ENCODE measurements at regions not wholly inside any gene's neighbourhood (a gene's known extent, or its start where the extent isn't known, plus 50 kb on each side); places are given as distances from the start of the nearest gene placed in this dataset.

DNA sequence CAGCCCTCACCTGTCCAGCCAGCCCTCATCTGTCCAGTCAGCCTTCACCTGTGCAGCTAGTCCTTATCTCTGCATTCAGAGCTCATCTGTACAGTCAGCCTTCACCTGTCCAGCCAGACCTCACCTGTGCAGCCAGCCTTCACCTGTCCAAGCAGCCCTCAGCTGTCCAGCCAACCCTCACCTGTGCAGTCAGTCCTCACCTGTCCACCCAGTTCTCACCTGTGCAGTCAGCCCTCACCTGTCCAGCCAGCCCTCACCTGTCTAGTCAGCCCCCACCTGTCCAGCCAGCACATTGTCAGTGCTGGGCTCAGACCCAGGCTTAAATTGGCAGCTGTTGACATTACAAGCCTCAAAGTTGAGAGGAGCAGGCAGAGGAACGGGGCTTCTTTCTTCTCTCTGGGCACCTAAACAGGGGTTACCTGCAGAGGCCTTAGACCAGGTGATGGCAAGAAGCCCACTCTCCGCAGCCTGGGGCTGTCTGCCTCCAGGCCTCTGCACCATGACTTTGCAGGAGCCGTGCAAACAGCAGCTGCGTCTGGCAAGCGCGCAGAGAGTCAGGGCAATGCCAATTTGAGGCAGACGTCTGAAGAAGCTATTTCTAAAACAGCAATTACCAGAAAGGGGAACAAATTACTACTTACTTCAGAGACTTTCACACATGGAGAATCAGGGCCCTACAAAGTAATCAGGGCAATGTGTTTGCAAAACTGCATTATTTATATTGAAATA, 506.1 kb downstream of the NPHP4 start:
- no peaks in the 10 kb centered on the region for H3K9me3 ChIP-seq
- 76 to 84% (median 81%) methylated on average over 7 of the region's 7 CpGs for WGBS, 5 donors
- H3K4me1 ChIP-seq, result no peaks in the 10 kb centered on the region
- DNase-seq, result no peak
- no peaks in the 10 kb centered on the region for H3K36me3 ChIP-seq
- no peak for TF ChIP-seq EP300 (IDR thresholded peaks at IDR 0.05)
- TF ChIP-seq, protein P1, sequence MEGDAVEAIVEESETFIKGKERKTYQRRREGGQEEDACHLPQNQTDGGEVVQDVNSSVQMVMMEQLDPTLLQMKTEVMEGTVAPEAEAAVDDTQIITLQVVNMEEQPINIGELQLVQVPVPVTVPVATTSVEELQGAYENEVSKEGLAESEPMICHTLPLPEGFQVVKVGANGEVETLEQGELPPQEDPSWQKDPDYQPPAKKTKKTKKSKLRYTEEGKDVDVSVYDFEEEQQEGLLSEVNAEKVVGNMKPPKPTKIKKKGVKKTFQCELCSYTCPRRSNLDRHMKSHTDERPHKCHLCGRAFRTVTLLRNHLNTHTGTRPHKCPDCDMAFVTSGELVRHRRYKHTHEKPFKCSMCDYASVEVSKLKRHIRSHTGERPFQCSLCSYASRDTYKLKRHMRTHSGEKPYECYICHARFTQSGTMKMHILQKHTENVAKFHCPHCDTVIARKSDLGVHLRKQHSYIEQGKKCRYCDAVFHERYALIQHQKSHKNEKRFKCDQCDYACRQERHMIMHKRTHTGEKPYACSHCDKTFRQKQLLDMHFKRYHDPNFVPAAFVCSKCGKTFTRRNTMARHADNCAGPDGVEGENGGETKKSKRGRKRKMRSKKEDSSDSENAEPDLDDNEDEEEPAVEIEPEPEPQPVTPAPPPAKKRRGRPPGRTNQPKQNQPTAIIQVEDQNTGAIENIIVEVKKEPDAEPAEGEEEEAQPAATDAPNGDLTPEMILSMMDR (IDR thresholded peaks at IDR 0.05), result no peak
- no peak for TF ChIP-seq POLR2AphosphoS5 (IDR thresholded peaks at IDR 0.05)
- no peak for TF ChIP-seq POLR2A (IDR thresholded peaks at IDR 0.05)
- intact Hi-C loops (cut with DNase I; ENCODE audit: low total_unique reads), result no loop called here
- no peak overlapping the region for H3K27ac ChIP-seq
- no peak overlapping the region for H3K4me3 ChIP-seq
- peaks cover 3 to 74% (median 5%) of the 10 kb centered on the region in 3 donors for H3K27me3 ChIP-seq

GRCh38 chr1:5485436-5485835, 506.8 kb downstream of the NPHP4 start:
- WGBS, 5 donors, result 46 to 65% (median 62%) methylated on average over 2 of the region's 2 CpGs
- peaks cover 3 to 73% (median 5%) of the 10 kb centered on the region in 3 donors for H3K27me3 ChIP-seq
- intact Hi-C loops (cut with DNase I; ENCODE audit: low total_unique reads), result no loop called here
- no peaks in the 10 kb centered on the region for H3K4me1 ChIP-seq
- no peak overlapping the region for H3K4me3 ChIP-seq
- no peaks in the 10 kb centered on the region for H3K36me3 ChIP-seq
- no peak for DNase-seq
- TF ChIP-seq POLR2A (IDR thresholded peaks at IDR 0.05), result no peak
- no peak overlapping the region for H3K27ac ChIP-seq
- no peaks in the 10 kb centered on the region for H3K9me3 ChIP-seq

GRCh38 chr1:5484451-5485165, 507.6 kb downstream of the NPHP4 start:
- TF ChIP-seq POLR2AphosphoS5 (IDR thresholded peaks at IDR 0.05) (no peak), EP300 (IDR thresholded peaks at IDR 0.05) (no peak), POLR2A (IDR thresholded peaks at IDR 0.05) (no peak)
- TF ChIP-seq, protein P1 (IDR thresholded peaks at IDR 0.05), result no peak
- intact Hi-C loops (cut with DNase I; ENCODE audit: low total_unique reads), result no loop called here
- 61 to 72% (median 67%) methylated on average over 15 of the region's 15 CpGs for WGBS, 5 donors

GRCh38 chr1:5481889-5482288, 510.3 kb downstream of the NPHP4 start:
- no peak overlapping the region for H3K27ac ChIP-seq
- no peak for TF ChIP-seq POLR2AphosphoS5 (IDR thresholded peaks at IDR 0.05)
- TF ChIP-seq, protein P1 (IDR thresholded peaks at IDR 0.05), result no peak
- no peaks in the 10 kb centered on the region for H3K36me3 ChIP-seq
- DNase-seq, result no peak
- intact Hi-C loops (cut with DNase I; ENCODE audit: low total_unique reads), result no loop called here
- H3K9me3 ChIP-seq, result no peaks in the 10 kb centered on the region
- H3K4me1 ChIP-seq, result peaks cover 0 to 5% (median 0%) of the 10 kb centered on the region in 4 donors
- peaks cover 3 to 86% (median 7%) of the 10 kb centered on the region in 3 donors for H3K27me3 ChIP-seq
- 29 to 45% (median 39%) methylated on average over 10 of the region's 10 CpGs for WGBS, 5 donors
- no peak overlapping the region for H3K4me3 ChIP-seq

More at GRCh38 chr1:5484451-5485165, 507.6 kb downstream of the NPHP4 start:
- H3K9me3 ChIP-seq, result no peaks in the 10 kb centered on the region
- peaks cover 3 to 79% (median 5%) of the 10 kb centered on the region in 3 donors for H3K27me3 ChIP-seq
- H3K36me3 ChIP-seq, result no peaks in the 10 kb centered on the region
- no peak overlapping the region for H3K4me3 ChIP-seq
- H3K27ac ChIP-seq, result no peak overlapping the region
- no peak for DNase-seq
- no peaks in the 10 kb centered on the region for H3K4me1 ChIP-seq
